Kidney epithelial cell (primary cell): ENCODE measurements at regions not wholly inside any gene's neighbourhood (a gene's known extent, or its start where the extent isn't known, plus 50 kb on each side); places are given as distances from the start of the nearest gene placed in this dataset.
"Not testable (repeated sequence)": the region's sequence is repeated elsewhere in the genome, so short reads cannot be mapped to it uniquely, and the experiment has no call there.

ENCODE experiments used
- DNase-seq: peaks from one replicate; pipeline ENCODE4 v3.0.0-alpha.2; 2010; ENCODE audit warnings: low read depth
- H3K27me3 ChIP-seq: 2 replicates; pipeline ENCODE4 v1.6.0; 2011; ENCODE audit warnings: low read length; ENCODE audit not compliant: control insufficient read depth, insufficient read depth
- H3K36me3 ChIP-seq: 2 replicates; pipeline ENCODE4 v1.5.1; 2011; ENCODE audit warnings: low read length; ENCODE audit not compliant: control insufficient read depth, insufficient read depth
- H3K4me3 ChIP-seq: 2 replicates; pipeline ENCODE4 v1.5.1; 2011; ENCODE audit warnings: low read depth, mild to moderate bottlenecking, control low read depth, low read length
- CTCF ChIP-seq: IDR thresholded peaks from 2 replicates; pipeline ENCODE4 v1.5.1; 2011; ENCODE audit warnings: mild to moderate bottlenecking, moderate library complexity, low read length, control low read depth, inconsistent platforms; ENCODE audit not compliant: insufficient read depth, poor library complexity, severe bottlenecking

DNA sequence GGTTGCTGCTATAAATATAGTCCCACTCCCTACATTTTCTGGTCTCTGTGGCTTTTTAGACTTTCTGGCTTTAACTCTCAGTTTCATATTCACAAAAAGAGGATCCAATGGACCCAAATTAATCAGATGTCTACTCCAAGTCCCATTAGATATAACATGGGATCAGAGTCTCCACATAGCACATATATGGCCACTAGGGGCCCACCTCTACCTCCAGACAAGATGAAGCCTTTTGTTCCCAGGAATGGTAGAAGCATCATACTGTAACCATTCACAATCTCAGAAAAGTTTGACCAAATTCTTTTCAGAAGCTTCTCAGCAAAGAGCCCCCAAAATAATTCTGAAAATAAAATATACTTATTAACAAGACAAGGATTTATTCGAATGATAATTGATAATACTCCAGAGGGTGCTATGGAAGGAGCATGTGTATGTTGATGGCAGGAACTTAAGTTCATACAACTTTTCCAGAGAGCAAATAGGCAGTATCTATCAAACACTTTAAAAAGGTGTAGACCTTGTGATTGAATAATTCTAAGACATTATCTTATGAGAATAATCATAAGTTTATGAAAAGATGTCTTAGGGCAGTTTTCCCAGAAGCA, 382.3 kb upstream of the CRIM1 start:
- no peaks in the 10 kb centered on the region for H3K36me3 ChIP-seq
- TF ChIP-seq CTCF = peak; percentile 67
- H3K4me3 ChIP-seq = no peak overlapping the region
- no peaks in the 10 kb centered on the region for H3K27me3 ChIP-seq
- DNase-seq = peak; percentile 5

GRCh38 chr2:35963824-35964223, 391.8 kb upstream of the CRIM1 start:
- no peaks in the 10 kb centered on the region for H3K27me3 ChIP-seq
- H3K36me3 ChIP-seq = no peaks in the 10 kb centered on the region
- no peak overlapping the region for H3K4me3 ChIP-seq
- no peak for DNase-seq
- TF ChIP-seq CTCF = no peak

DNA sequence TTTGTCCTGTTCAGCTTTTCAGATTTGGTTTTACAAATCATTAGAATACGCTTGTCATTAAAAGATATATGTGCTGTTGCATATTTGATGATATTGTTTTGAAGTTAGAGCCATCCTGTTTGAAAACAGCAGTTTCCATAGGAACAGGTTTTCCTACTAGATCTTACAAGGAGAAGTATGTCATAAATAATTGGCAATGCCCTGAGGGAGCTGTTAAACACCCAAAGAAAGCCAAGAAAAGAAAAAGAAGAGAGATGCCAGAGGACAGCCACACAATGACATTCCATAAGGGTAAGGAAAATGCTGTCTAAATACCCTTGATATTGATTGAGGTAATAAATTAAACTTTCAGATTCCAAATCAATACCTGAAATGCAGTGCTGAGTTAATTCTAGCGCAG, 392.2 kb upstream of the CRIM1 start:
- Histone ChIP-seq H3K27me3 (no peaks in the 10 kb centered on the region), H3K4me3 (no peak overlapping the region), H3K36me3 (no peaks in the 10 kb centered on the region)
- no peak for DNase-seq
- no peak for TF ChIP-seq CTCF

GRCh38 chr2:35962585-35963146, 392.9 kb upstream of the CRIM1 start:
- TF ChIP-seq CTCF = no peak
- no peak for DNase-seq
- Histone ChIP-seq H3K36me3 (no peaks in the 10 kb centered on the region), H3K4me3 (no peak overlapping the region), H3K27me3 (no peaks in the 10 kb centered on the region)

DNA sequence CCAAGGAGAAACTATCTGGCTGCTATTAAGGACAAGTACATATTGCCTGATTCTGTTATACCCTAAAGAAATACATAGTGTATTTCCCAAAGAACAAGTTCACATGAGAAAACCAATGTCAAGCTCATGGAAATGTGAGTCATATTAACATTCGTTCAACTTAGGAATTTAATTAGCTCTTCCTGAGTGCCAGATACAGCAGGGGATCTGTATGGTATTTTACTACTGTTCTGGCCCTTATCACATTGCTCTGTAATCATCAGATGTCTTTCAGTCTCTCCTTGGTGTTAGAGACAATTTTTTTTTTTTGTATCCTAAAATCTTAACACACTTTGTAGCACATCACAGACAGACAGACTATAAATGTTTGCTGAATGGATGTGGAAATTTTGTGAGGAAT, 395.0 kb upstream of the CRIM1 start:
- no peak for DNase-seq
- Histone ChIP-seq H3K36me3 (no peaks in the 10 kb centered on the region), H3K27me3 (no peaks in the 10 kb centered on the region), H3K4me3 (no peak overlapping the region)
- TF ChIP-seq CTCF = no peak

- not testable (repeated sequence) for H3K27me3 ChIP-seq, H3K36me3 ChIP-seq, DNase-seq, H3K4me3 ChIP-seq
Observed at GRCh38 chr2:35957053-35957452, 398.5 kb upstream of the CRIM1 start.
